ENCODE measurements at regions not wholly inside any gene's neighbourhood (a gene's known extent, or its start where the extent isn't known, plus 50 kb on each side); places are given as distances from the start of the nearest gene placed in this dataset.

GRCh38 chr16:6258056-6258455, 1074.6 kb upstream of the RBFOX1 start:
- Mint-ChIP-seq H3K4me1 (no peaks in the 10 kb centered on the region), H3K4me3 (no peak overlapping the region), H3K27ac (no peak overlapping the region), H3K27me3 (ENCODE audit: low read depth) (peaks cover 4% of the 10 kb centered on the region), H3K9me3 (no peaks in the 10 kb centered on the region), H3K36me3 (ENCODE audit: low read depth) (no peaks in the 10 kb centered on the region)
- TF ChIP-seq, protein P1, sequence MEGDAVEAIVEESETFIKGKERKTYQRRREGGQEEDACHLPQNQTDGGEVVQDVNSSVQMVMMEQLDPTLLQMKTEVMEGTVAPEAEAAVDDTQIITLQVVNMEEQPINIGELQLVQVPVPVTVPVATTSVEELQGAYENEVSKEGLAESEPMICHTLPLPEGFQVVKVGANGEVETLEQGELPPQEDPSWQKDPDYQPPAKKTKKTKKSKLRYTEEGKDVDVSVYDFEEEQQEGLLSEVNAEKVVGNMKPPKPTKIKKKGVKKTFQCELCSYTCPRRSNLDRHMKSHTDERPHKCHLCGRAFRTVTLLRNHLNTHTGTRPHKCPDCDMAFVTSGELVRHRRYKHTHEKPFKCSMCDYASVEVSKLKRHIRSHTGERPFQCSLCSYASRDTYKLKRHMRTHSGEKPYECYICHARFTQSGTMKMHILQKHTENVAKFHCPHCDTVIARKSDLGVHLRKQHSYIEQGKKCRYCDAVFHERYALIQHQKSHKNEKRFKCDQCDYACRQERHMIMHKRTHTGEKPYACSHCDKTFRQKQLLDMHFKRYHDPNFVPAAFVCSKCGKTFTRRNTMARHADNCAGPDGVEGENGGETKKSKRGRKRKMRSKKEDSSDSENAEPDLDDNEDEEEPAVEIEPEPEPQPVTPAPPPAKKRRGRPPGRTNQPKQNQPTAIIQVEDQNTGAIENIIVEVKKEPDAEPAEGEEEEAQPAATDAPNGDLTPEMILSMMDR (IDR thresholded peaks at IDR 0.05; ENCODE audit: unreplicated experiment in 3 of 3): no peak

- Mint-ChIP-seq H3K9me3 (no peaks in the 10 kb centered on the region), H3K36me3 (ENCODE audit: low read depth) (no peaks in the 10 kb centered on the region), H3K4me1 (no peaks in the 10 kb centered on the region), H3K4me3 (no peak overlapping the region), H3K27me3 (ENCODE audit: low read depth) (peaks cover 12% of the 10 kb centered on the region), H3K27ac (no peak overlapping the region)
- TF ChIP-seq, protein P1 (IDR thresholded peaks at IDR 0.05; ENCODE audit: unreplicated experiment in 3 of 3): no peak
Observed at GRCh38 chr16:6252541-6252940, 1080.1 kb upstream of the RBFOX1 start.

GRCh38 chr16:6250511-6250910, 1082.1 kb upstream of the RBFOX1 start:
- Mint-ChIP-seq H3K36me3 (ENCODE audit: low read depth) (no peaks in the 10 kb centered on the region), H3K27ac (no peak overlapping the region), H3K9me3 (no peaks in the 10 kb centered on the region), H3K27me3 (ENCODE audit: low read depth) (peaks cover 12% of the 10 kb centered on the region), H3K4me1 (no peaks in the 10 kb centered on the region), H3K4me3 (no peak overlapping the region)
- TF ChIP-seq, protein P1 (IDR thresholded peaks at IDR 0.05; ENCODE audit: unreplicated experiment in 3 of 3): no peak

- H3K4me1 Mint-ChIP-seq: no peaks in the 10 kb centered on the region
- no peaks in the 10 kb centered on the region for H3K36me3 Mint-ChIP-seq (ENCODE audit: low read depth)
- no peaks in the 10 kb centered on the region for H3K9me3 Mint-ChIP-seq
- H3K27ac Mint-ChIP-seq: no peak overlapping the region
- TF ChIP-seq, protein P1 (IDR thresholded peaks at IDR 0.05; ENCODE audit: unreplicated experiment in 3 of 3): no peak
- H3K4me3 Mint-ChIP-seq: no peak overlapping the region
- peaks cover 12% of the 10 kb centered on the region for H3K27me3 Mint-ChIP-seq (ENCODE audit: low read depth)
Observed at GRCh38 chr16:6249863-6250262, 1082.8 kb upstream of the RBFOX1 start.

- Mint-ChIP-seq H3K4me3 (no peak overlapping the region), H3K27me3 (ENCODE audit: low read depth) (peaks cover 9% of the 10 kb centered on the region), H3K9me3 (no peaks in the 10 kb centered on the region), H3K36me3 (ENCODE audit: low read depth) (no peaks in the 10 kb centered on the region), H3K27ac (no peak overlapping the region), H3K4me1 (no peaks in the 10 kb centered on the region)
- TF ChIP-seq, protein P1 (IDR thresholded peaks at IDR 0.05; ENCODE audit: unreplicated experiment in 3 of 3): no peak
Observed at GRCh38 chr16:6248199-6248598, 1084.4 kb upstream of the RBFOX1 start.

- peaks cover 6% of the 10 kb centered on the region for H3K27me3 Mint-ChIP-seq (ENCODE audit: low read depth)
- no peaks in the 10 kb centered on the region for H3K9me3 Mint-ChIP-seq
- H3K27ac Mint-ChIP-seq: no peak overlapping the region
- TF ChIP-seq, protein P1 (IDR thresholded peaks at IDR 0.05; ENCODE audit: unreplicated experiment in 3 of 3): no peak
- no peaks in the 10 kb centered on the region for H3K36me3 Mint-ChIP-seq (ENCODE audit: low read depth)
- no peak overlapping the region for H3K4me3 Mint-ChIP-seq
- H3K4me1 Mint-ChIP-seq: no peaks in the 10 kb centered on the region
Observed at GRCh38 chr16:6247775-6248174, 1084.9 kb upstream of the RBFOX1 start.

Measured in nephron (organoid).